SU-DHL-6 (cell line): ENCODE measurements at regions not wholly inside any gene's neighbourhood (a gene's known extent, or its start where the extent isn't known, plus 50 kb on each side); places are given as distances from the start of the nearest gene placed in this dataset.

Experiments used
- H2AFZ ChIP-seq: fragments of 200-600 bp; sonication (generic); 2 replicates; pipeline ENCODE4 v1.6.1; 2014; ENCODE audit warnings: low read depth, mild to moderate bottlenecking, moderate library complexity, mixed read lengths, antibody characterized with exemption, low read length; ENCODE audit not compliant: severe bottlenecking
- H3F3A ChIP-seq: fragments of 200-600 bp; shearing (Covaris generic); 2 replicates; pipeline ENCODE4 v1.6.0; 2016; ENCODE audit warnings: antibody characterized with exemption, mild to moderate bottlenecking; ENCODE audit not compliant: insufficient read depth
- H3K27ac ChIP-seq: fragments of 200-600 bp; sonication (generic); 2 replicates; pipeline ENCODE4 v1.5.1; 2016; ENCODE audit warnings: low read depth, mild to moderate bottlenecking, low read length, moderate library complexity, mixed read lengths
- H3K27me3 ChIP-seq: fragments of 200-600 bp; sonication (generic), shearing (Covaris generic); 2 replicates; pipeline ENCODE4 v1.6.0; 2014; ENCODE audit warnings: mild to moderate bottlenecking, low read length
- H3K36me3 ChIP-seq: fragments of 200-600 bp; sonication (generic); 2 replicates; pipeline ENCODE4 v1.6.1; 2014; ENCODE audit warnings: mild to moderate bottlenecking, low read length, mixed read lengths
- H3K4me2 ChIP-seq: fragments of 300-600, 200-600 bp; shearing (Covaris generic), sonication (generic); 2 replicates; pipeline ENCODE4 v1.6.0; 2014; ENCODE audit warnings: low read length, low read depth, mild to moderate bottlenecking; ENCODE audit not compliant: poor library complexity, severe bottlenecking
- H3K4me3 ChIP-seq: fragments of 200-600 bp; sonication (generic); 2 replicates; pipeline ENCODE4 v1.5.1; 2014; ENCODE audit warnings: antibody characterized with exemption, low read length, mild to moderate bottlenecking, mixed read lengths; ENCODE audit not compliant: insufficient read depth, poor library complexity, severe bottlenecking
- H3K79me2 ChIP-seq: fragments of 200-600 bp; sonication (generic); 2 replicates; pipeline ENCODE4 v1.6.1; 2014; ENCODE audit warnings: mild to moderate bottlenecking, low read length, moderate library complexity; ENCODE audit not compliant: insufficient read depth
- H3K9ac ChIP-seq: fragments of 200-600 bp; sonication (generic); 2 replicates; pipeline ENCODE4 v1.7.0; 2014; ENCODE audit warnings: mild to moderate bottlenecking, low read length
- H3K9me2 ChIP-seq: fragments of 200-600 bp; sonication (generic); replicated peaks from 2 replicates; pipeline ENCODE4 v1.6.1; 2014; ENCODE audit warnings: low read length; ENCODE audit not compliant: insufficient read depth
- H3K9me3 ChIP-seq: fragments of 200-600 bp; sonication (generic); 2 replicates; pipeline ENCODE4 v1.6.1; 2014; ENCODE audit warnings: low read length, mixed read lengths; ENCODE audit not compliant: insufficient read depth
- H4K20me1 ChIP-seq: fragments of 200-600 bp; sonication (generic); 2 replicates; pipeline ENCODE4 v1.6.1; 2014; ENCODE audit warnings: low read depth, mild to moderate bottlenecking, antibody characterized with exemption, low read length, moderate library complexity, mixed read lengths
- CTCF ChIP-seq: fragments of 200-600 bp; sonication (generic); IDR thresholded peaks from one replicate; pipeline ENCODE4 v1.5.1; 2017; ENCODE audit warnings: antibody characterized with exemption, mild to moderate bottlenecking, low read length, moderate library complexity; ENCODE audit not compliant: insufficient read depth, poor library complexity, severe bottlenecking
- EZH2phosphoT487 ChIP-seq: fragments of 200-600 bp; sonication (generic), shearing (Covaris generic); conservative IDR thresholded peaks from 2 replicates; pipeline ENCODE4 v1.6.1; 2018; ENCODE audit warnings: mild to moderate bottlenecking, antibody characterized with exemption, low read length, moderate library complexity, mixed read lengths

- Histone ChIP-seq H2AFZ (no peak overlapping the region), H3K9me2 (no peaks in the 10 kb centered on the region), H3K9ac (no peak overlapping the region), H3F3A (no peaks in the 10 kb centered on the region), H3K9me3 (no peaks in the 10 kb centered on the region), H3K79me2 (no peaks in the 10 kb centered on the region), H4K20me1 (no peaks in the 10 kb centered on the region), H3K4me2 (no peak overlapping the region), H3K27ac (no peak overlapping the region), H3K36me3 (no peaks in the 10 kb centered on the region), H3K4me3 (no peak overlapping the region), H3K27me3 (no peaks in the 10 kb centered on the region)
- TF ChIP-seq CTCF (no peak), EZH2phosphoT487 (no peak)
Measured at GRCh38 chr15:97144377-97144711, 813.8 kb downstream of the NR2F2 start.

GRCh38 chr15:97146929-97147870 lies 813.3 kb upstream of the ARRDC4 start:
- no peak overlapping the region for H3K27ac ChIP-seq
- no peaks in the 10 kb centered on the region for H3K27me3 ChIP-seq
- no peaks in the 10 kb centered on the region for H3K79me2 ChIP-seq
- TF ChIP-seq CTCF (no peak), EZH2phosphoT487 (no peak)
- H3K36me3 ChIP-seq = no peaks in the 10 kb centered on the region
- no peak overlapping the region for H3K9ac ChIP-seq
- no peaks in the 10 kb centered on the region for H3K9me2 ChIP-seq
- H3K9me3 ChIP-seq = no peaks in the 10 kb centered on the region
- H3F3A ChIP-seq = no peaks in the 10 kb centered on the region
- H3K4me2 ChIP-seq = no peak overlapping the region
- H3K4me3 ChIP-seq = no peak overlapping the region
- H4K20me1 ChIP-seq = no peaks in the 10 kb centered on the region
- H2AFZ ChIP-seq = no peak overlapping the region

GRCh38 chr15:97153356-97153965 lies 807.0 kb upstream of the ARRDC4 start:
- H3K4me2 ChIP-seq = no peak overlapping the region
- no peaks in the 10 kb centered on the region for H3K9me2 ChIP-seq
- no peak overlapping the region for H3K9ac ChIP-seq
- no peak overlapping the region for H2AFZ ChIP-seq
- H3K9me3 ChIP-seq = no peaks in the 10 kb centered on the region
- no peaks in the 10 kb centered on the region for H4K20me1 ChIP-seq
- TF ChIP-seq CTCF = no peak
- H3K79me2 ChIP-seq = no peaks in the 10 kb centered on the region
- H3K4me3 ChIP-seq = no peak overlapping the region
- no peaks in the 10 kb centered on the region for H3K36me3 ChIP-seq
- no peaks in the 10 kb centered on the region for H3F3A ChIP-seq
- H3K27me3 ChIP-seq = no peaks in the 10 kb centered on the region
- H3K27ac ChIP-seq = no peak overlapping the region
